ENCODE measurements at regions not wholly inside any gene's neighbourhood (a gene's known extent, or its start where the extent isn't known, plus 50 kb on each side); places are given as distances from the start of the nearest gene placed in this dataset.

GRCh38 chr4:96675896-96676295 is 836.0 kb downstream of the PDHA2 start:
- TF ChIP-seq CTCF (IDR thresholded peaks at IDR 0.05; ENCODE audit: insufficient read depth, low read length) (no peak), SPI1 (IDR thresholded peaks at IDR 0.05; ENCODE audit: borderline replicate concordance, low read depth) (no peak), POLR2AphosphoS5 (IDR thresholded peaks at IDR 0.05; ENCODE audit: low read depth) (no peak), GABPA (IDR thresholded peaks at IDR 0.05; ENCODE audit: low read depth) (no peak)
- TF ChIP-seq, protein P1, sequence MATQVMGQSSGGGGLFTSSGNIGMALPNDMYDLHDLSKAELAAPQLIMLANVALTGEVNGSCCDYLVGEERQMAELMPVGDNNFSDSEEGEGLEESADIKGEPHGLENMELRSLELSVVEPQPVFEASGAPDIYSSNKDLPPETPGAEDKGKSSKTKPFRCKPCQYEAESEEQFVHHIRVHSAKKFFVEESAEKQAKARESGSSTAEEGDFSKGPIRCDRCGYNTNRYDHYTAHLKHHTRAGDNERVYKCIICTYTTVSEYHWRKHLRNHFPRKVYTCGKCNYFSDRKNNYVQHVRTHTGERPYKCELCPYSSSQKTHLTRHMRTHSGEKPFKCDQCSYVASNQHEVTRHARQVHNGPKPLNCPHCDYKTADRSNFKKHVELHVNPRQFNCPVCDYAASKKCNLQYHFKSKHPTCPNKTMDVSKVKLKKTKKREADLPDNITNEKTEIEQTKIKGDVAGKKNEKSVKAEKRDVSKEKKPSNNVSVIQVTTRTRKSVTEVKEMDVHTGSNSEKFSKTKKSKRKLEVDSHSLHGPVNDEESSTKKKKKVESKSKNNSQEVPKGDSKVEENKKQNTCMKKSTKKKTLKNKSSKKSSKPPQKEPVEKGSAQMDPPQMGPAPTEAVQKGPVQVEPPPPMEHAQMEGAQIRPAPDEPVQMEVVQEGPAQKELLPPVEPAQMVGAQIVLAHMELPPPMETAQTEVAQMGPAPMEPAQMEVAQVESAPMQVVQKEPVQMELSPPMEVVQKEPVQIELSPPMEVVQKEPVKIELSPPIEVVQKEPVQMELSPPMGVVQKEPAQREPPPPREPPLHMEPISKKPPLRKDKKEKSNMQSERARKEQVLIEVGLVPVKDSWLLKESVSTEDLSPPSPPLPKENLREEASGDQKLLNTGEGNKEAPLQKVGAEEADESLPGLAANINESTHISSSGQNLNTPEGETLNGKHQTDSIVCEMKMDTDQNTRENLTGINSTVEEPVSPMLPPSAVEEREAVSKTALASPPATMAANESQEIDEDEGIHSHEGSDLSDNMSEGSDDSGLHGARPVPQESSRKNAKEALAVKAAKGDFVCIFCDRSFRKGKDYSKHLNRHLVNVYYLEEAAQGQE (IDR thresholded peaks at IDR 0.05; ENCODE audit: insufficient replicate concordance, low read depth), result no peak

All from HL-60 (cell line).